ENCODE measurements at regions not wholly inside any gene's neighbourhood (a gene's known extent, or its start where the extent isn't known, plus 50 kb on each side); places are given as distances from the start of the nearest gene placed in this dataset.

DNA sequence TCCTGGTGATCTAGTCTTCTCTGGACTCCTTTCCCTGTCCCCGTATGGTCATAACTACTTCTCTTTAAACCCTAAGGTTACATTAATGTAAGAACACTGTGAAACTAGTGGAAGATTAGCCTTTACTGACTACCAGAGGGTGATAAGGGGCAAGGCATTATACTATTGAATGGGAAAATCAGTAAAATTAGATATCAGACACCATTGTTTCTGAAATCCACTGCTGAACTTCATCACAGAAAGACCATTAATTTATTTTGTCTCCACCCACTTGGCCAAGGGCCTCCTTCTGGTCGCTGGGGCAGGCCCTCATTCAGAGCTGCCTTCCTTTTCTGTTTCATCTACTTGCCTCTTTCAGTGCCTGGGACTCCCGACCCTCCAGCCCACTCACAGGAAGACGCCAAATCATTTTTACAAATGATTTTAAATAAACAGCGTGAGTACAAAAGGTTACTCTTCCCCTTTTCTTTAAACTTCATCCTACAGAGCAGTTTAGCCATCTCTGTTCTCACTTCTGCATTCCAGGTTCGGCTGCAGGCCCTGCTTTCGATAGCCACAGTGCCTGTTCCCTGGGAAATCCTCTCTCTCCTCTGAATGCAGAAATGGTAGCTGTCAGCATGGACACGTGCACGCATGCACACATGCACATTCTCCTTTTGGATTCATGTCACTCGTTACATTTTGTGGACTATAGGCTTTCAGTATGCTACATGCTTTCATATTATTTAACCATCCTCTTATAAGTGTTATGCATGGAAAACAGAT is 70.3 kb upstream of the DOCK10 start:
- DNase-seq: no peak
- TF ChIP-seq POLR2A (IDR thresholded peaks at IDR 0.05): no peak
- TF ChIP-seq, protein P1, sequence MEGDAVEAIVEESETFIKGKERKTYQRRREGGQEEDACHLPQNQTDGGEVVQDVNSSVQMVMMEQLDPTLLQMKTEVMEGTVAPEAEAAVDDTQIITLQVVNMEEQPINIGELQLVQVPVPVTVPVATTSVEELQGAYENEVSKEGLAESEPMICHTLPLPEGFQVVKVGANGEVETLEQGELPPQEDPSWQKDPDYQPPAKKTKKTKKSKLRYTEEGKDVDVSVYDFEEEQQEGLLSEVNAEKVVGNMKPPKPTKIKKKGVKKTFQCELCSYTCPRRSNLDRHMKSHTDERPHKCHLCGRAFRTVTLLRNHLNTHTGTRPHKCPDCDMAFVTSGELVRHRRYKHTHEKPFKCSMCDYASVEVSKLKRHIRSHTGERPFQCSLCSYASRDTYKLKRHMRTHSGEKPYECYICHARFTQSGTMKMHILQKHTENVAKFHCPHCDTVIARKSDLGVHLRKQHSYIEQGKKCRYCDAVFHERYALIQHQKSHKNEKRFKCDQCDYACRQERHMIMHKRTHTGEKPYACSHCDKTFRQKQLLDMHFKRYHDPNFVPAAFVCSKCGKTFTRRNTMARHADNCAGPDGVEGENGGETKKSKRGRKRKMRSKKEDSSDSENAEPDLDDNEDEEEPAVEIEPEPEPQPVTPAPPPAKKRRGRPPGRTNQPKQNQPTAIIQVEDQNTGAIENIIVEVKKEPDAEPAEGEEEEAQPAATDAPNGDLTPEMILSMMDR (IDR thresholded peaks at IDR 0.05): no peak
- intact Hi-C loops (cut with DNase I): no loop called here
- H3K4me3 ChIP-seq (replicated peaks in 1 of 3): no peak overlapping the region
- H3K27me3 ChIP-seq: no peaks in the 10 kb centered on the region
- no peaks in the 10 kb centered on the region for H3K9me3 ChIP-seq
- 80% methylated on average over 10 of the region's 10 CpGs for WGBS, 2 donors
- H3K27ac ChIP-seq: no peak overlapping the region
- H3K36me3 ChIP-seq: no peaks in the 10 kb centered on the region
- no peaks in the 10 kb centered on the region for H3K4me1 ChIP-seq

DNA sequence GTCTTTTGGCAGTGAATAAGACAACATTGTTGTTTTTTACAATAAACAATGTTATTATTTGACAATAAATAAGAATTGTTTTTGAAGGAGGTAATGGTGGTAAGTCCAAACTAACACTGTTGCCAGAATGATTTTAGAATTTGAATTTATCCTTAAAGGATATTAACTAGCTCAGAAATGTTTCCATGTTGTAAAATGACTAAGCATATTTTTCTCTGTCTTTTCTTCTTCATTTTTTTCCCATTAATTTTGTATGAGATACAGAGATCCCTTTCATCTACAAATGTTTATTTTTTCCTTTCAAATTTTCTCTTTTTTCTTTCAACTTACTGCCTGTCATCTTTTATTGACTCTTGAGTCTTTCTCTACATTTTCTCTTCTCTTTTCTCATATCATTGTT is 66.5 kb upstream of the DOCK10 start:
- H3K27ac ChIP-seq: no peak overlapping the region
- no peak overlapping the region for H3K4me3 ChIP-seq (replicated peaks in 1 of 3)
- no peak for DNase-seq
- H3K4me1 ChIP-seq: no peaks in the 10 kb centered on the region
- intact Hi-C loops (cut with DNase I): no loop called here
- H3K9me3 ChIP-seq: no peaks in the 10 kb centered on the region
- no peaks in the 10 kb centered on the region for H3K36me3 ChIP-seq
- TF ChIP-seq POLR2A (IDR thresholded peaks at IDR 0.05): no peak
- TF ChIP-seq, protein P1 (IDR thresholded peaks at IDR 0.05): no peak
- no peaks in the 10 kb centered on the region for H3K27me3 ChIP-seq

DNA sequence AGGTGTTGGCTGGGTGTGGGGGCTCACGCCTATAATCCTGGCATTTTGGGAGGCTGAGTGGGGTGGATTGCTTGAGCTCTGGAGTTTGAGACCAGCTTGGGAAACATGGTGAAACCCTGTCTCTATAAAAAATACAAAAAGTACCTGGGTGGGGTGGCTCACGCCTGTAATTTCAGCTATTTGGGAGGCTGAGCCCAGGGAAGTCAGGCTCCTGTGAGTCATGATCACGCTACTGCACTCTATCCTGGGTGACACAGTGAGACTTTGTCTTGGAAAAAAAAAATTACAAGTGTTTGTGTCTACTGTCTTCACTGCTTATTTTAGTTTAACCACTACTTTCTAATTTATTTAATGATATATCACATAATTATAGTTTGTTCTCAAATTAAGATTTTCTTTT is 62.7 kb upstream of the DOCK10 start:
- no peaks in the 10 kb centered on the region for H3K9me3 ChIP-seq
- no peaks in the 10 kb centered on the region for H3K36me3 ChIP-seq
- no peak overlapping the region for H3K4me3 ChIP-seq (replicated peaks in 1 of 3)
- WGBS, 2 donors: 89 to 94% methylated on average over 3 of the region's 3 CpGs
- no peak for DNase-seq
- H3K4me1 ChIP-seq: no peaks in the 10 kb centered on the region
- intact Hi-C loops (cut with DNase I): no loop called here
- H3K27ac ChIP-seq: no peak overlapping the region
- H3K27me3 ChIP-seq: no peaks in the 10 kb centered on the region
- TF ChIP-seq, protein P1 (IDR thresholded peaks at IDR 0.05): no peak
- TF ChIP-seq POLR2A (IDR thresholded peaks at IDR 0.05): no peak

DNA sequence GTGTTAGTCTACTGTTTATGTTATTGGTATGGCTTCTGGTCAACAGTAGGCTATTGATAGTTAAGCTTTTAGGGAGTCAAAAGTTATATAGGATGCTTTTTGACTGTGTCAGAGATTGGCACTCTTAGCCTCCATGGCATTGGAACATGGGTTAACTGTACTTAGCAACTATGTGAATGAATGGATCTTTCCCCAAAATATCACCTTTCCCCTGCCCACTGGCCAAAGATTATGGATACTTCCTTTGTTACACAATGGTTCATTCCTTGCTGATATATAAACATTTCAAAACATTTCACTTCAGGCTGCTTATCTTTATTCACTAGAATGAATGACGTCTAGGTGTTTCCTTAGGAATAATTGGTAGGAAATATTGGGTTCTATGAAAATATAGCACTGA is 62.1 kb upstream of the DOCK10 start:
- Histone ChIP-seq H3K4me3 (replicated peaks in 1 of 3) (no peak overlapping the region), H3K36me3 (no peaks in the 10 kb centered on the region), H3K4me1 (no peaks in the 10 kb centered on the region), H3K9me3 (no peaks in the 10 kb centered on the region), H3K27ac (no peak overlapping the region), H3K27me3 (no peaks in the 10 kb centered on the region)
- no peak for TF ChIP-seq POLR2A (IDR thresholded peaks at IDR 0.05)
- TF ChIP-seq, protein P1 (IDR thresholded peaks at IDR 0.05): no peak
- intact Hi-C loops (cut with DNase I): no loop called here
- DNase-seq: no peak
- 47 to 84% methylated on average over 1 of the region's 1 CpG for WGBS, 2 donors

DNA sequence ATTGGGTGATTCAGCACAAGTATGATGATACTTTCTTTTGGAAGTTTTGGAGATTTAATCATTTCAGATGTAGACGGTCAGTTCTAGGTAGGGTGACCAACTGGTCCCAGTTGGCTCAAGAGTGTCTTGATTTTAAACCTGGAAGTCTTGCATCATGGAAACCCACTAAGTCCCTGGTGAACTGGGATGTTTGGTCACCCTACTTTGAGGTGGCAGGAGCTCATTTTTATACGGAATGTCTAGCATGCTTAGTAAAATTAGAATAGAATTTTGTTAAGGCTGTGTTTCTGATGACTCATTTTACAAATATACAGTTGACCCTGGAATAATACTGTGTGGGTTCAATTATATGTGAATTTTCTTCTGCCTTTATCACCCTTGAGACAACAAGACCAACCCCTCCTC is 61.5 kb upstream of the DOCK10 start:
- intact Hi-C loops (cut with DNase I): no loop called here
- no peaks in the 10 kb centered on the region for H3K36me3 ChIP-seq
- WGBS, 2 donors: 88 to 90% methylated on average over 2 of the region's 2 CpGs
- H3K4me3 ChIP-seq (replicated peaks in 1 of 3): no peak overlapping the region
- H3K4me1 ChIP-seq: no peaks in the 10 kb centered on the region
- H3K27me3 ChIP-seq: no peaks in the 10 kb centered on the region
- no peaks in the 10 kb centered on the region for H3K9me3 ChIP-seq
- no peak for DNase-seq
- H3K27ac ChIP-seq: no peak overlapping the region
- TF ChIP-seq, protein P1 (IDR thresholded peaks at IDR 0.05): no peak
- no peak for TF ChIP-seq POLR2A (IDR thresholded peaks at IDR 0.05)

All from thyroid gland (tissue), 4 donors.